ENCODE measurements at regions not wholly inside any gene's neighbourhood (a gene's known extent, or its start where the extent isn't known, plus 50 kb on each side); places are given as distances from the start of the nearest gene placed in this dataset.

- TF ChIP-seq CHD7 (IDR thresholded peaks at IDR 0.05; ENCODE audit: insufficient replicate concordance, low read length) (no peak), RAD21 (IDR thresholded peaks at IDR 0.05 in 1 of 2, conservative IDR thresholded peaks at IDR 0.05 in 1 of 2; ENCODE audit: low read depth in 2 of 2, low read length in 2 of 2) (no peak), SIRT6 (IDR thresholded peaks at IDR 0.05; ENCODE audit: low read length) (no peak), HDAC6 (IDR thresholded peaks at IDR 0.05; ENCODE audit: low read depth, low read length) (no peak), FOSL1 (IDR thresholded peaks at IDR 0.05; ENCODE audit: insufficient read depth, low read depth, low read length) (no peak), MAX (IDR thresholded peaks at IDR 0.05) (no peak), TEAD4 (IDR thresholded peaks at IDR 0.05; ENCODE audit: low read depth, low read length) (no peak), CHD1 (IDR thresholded peaks at IDR 0.05; ENCODE audit: low read depth, low read length) (no peak)
Observed at GRCh38 chr1:59152511-59152910, 144.4 kb upstream of the FGGY start (continued).

Data from H1 (cell line).